Caki2 (cell line): ENCODE measurements at regions not wholly inside any gene's neighbourhood (a gene's known extent, or its start where the extent isn't known, plus 50 kb on each side); places are given as distances from the start of the nearest gene placed in this dataset.

Source experiments
- DNase-seq: peaks from one replicate; pipeline ENCODE4 v3.0.0-alpha.2; 2015; ENCODE audit warnings: low read depth
- in situ Hi-C: cut with HindIII; loops from 2 replicates; pipeline ENCODE4 v1.10.0; 2016; ENCODE audit warnings: low sequenced_read_pairs, low pct_unique_long_range_greater_than_20kb, mixed read lengths

DNA sequence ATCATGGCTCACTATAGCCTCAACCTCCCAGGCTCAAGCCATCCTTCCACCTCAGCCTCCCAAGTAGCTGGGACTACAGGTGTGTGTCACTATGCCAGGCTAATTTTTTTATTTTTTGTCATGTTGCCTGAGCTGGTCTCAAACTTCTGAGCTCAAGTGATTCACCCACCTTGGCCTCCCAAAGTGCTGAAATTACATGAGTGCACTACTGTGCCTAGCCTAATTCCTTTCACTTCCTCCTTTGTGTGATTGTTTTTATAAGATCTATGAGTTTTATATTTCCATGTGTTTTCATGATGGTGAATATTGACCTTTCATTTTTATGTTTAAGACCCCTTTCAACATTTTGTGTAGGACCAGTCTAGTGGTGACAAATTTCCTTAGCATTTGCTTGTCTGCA lies 55.2 kb upstream of the IL12B start:
- in situ Hi-C loops: no loop called here
- DNase-seq: no peak

DNA sequence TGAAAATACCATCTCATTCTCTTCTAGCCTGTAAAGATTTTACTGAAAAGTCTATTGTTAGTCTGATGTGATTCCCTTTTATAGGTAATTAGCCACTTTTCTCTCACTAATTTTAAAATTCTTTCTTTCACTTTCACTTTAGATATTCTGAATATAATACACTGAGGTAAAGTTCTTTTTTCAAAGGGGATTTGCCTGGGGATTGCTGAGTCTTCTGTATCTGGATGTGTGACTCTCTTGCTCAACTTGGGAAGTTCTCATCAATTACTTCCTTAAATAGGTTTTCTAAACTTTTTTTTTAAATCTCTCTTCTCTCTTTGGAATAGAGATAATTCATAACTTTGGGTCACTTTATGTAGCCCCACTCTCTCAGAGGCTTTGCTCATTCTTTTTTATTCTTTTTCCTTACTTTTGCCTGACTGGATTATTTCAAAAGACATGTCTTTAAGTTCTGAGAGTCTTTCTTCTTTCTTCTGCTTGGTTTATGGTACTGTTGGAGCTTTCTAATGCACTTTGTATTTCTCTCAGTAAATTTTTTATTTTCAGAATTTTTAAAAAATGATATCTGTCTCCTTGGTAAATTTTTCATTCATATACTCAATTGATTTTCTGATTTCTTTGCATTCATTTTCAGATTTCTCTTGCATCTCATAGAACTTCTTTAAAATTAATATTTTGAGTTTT lies 55.9 kb upstream of the IL12B start:
- DNase-seq: peak; percentile 35

DNA sequence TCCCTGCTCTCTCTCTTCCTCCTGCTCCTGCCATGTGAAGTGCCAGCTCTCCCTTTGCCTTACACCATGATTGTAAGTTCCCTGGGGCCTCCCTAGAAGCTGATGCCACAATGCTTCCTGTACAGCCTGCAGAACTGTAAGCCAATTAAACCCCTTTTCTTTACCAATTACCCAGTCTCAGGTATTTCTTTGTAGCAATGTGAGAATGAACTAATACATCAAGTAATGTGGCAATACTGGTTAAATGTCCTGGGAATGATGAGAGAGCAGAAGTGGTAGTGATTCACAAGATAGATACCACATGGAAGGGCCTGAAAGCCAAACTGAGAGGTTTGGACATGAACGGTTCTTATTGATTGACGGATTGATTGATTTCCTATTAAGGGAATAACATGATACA lies 62.6 kb upstream of the IL12B start:
- in situ Hi-C loops: no loop called here
- DNase-seq: no peak

More for the DNA sequence above, 55.9 kb upstream of the IL12B start:
- in situ Hi-C loops: no loop called here

DNA sequence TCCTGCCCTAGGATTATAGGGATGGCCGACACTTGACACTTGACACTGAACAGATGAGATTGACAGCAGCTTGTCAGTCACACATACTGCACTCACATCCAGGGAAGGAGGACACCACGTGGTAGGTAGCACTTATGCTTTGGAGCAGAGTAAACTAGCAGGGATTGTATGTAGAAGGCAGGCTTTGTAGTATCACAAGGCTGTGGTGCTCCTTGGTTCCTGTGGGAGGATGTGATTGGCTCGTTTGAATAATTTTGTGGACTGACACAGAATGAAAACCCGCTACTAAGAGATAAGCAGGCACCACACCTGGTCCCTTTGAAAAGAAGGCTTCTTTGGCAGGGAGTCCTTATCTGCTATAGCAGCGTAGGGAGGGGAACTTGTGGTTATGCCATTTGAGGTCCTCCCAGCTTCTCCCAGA lies 63.6 kb upstream of the IL12B start:
- in situ Hi-C loops: no loop called here

DNA sequence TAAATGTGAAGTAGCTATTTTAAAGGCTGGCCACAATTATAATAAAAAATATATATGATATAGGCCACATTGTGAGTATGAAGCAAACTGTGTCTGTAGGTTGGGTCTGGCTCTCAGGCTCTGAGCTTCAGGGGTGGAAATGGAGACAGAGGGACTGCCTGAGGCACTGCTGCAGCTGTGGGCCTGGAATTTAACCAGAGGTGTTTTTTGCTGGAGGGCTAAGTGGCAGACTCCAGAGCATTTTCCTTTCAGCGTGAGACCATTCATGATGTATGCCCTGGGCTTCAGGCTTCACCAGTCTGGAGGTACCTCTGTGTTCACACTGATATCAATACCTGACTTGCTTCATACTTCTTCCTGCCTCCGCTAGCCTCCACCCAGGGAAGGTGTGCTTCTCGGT lies 64.9 kb upstream of the IL12B start:
- in situ Hi-C loops: no loop called here
- no peak for DNase-seq

More for the DNA sequence above, 63.6 kb upstream of the IL12B start:
- no peak for DNase-seq

DNA sequence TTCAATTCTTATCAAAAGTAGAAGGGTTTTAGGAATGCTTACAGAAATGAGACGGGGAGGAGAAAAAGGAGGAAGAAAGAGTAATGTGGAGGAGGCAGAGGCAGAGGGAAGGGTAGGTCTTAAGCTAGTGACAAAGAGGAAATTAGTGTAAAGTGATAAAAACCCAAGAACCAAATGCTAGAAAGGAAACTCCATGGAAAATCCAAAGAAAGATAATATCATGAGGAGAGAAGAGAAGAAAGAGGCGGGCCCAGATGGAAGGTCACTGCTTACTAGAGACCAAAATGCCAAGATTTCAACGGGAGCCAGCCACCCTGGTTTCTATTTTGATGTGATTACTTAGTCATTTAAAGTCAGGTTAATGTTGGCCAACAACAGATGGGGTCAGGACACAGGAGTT lies 68.6 kb upstream of the IL12B start:
- in situ Hi-C loops: no loop called here
- no peak for DNase-seq

DNA sequence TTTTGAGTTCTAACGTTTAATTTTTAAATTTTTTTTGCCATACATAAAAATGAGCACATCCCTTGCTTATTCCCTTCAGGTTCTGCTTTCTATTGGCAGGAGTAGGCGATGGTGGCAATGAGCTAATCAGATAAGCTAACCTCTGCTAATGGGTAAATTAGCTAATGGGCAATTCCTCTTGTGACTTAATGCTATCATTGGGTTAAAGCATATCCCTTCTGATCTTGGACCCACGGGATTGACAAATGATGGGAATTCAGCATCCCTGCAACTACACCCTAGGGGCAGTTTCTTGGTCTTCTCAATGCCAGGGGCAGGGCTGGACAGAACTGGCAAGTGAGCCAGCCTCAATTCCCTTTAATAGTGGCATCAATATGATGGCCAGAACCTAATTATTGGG lies 70.2 kb upstream of the IL12B start:
- in situ Hi-C loops: no loop called here
- no peak for DNase-seq

DNA sequence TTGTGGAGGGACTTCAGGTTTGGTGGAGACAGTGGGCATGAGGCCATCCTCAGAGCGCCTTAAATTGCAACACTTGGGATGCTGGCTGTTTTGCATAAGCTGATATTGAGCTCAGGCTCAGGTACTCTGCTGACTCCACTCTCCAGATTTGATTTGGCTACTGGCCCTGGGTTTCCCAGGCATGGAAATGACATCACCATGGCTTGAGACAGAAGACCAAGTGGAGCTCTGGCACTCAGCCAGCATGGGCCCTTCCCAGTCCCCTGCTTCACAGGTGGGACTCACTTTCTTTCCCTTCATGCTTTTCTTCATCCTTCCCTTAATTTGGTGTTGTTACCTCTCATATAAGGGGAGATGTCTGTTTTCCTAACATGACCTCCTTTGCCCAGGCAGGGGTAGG lies 72.0 kb upstream of the IL12B start:
- in situ Hi-C loops: no loop called here
- no peak for DNase-seq

DNA sequence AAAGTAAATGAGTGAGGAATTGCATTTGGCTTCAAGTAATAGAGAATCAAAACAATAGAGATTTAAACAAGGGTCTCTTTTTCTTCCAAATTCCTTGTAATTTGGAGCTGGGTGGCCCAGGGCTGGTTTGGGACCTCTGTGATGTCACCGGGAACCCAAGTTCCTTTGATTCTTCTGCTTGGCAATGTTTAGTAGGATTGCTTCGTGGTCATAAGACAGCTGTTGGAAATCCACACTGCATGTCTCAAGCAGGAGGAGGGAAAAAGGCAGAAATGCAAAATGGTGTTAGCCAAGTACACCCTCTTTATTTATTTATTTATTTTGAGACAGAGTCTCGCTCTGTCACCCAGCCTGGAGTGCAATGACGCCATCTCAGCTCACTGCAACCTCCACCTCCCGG lies 72.6 kb upstream of the IL12B start:
- in situ Hi-C loops: no loop called here
- no peak for DNase-seq

DNA sequence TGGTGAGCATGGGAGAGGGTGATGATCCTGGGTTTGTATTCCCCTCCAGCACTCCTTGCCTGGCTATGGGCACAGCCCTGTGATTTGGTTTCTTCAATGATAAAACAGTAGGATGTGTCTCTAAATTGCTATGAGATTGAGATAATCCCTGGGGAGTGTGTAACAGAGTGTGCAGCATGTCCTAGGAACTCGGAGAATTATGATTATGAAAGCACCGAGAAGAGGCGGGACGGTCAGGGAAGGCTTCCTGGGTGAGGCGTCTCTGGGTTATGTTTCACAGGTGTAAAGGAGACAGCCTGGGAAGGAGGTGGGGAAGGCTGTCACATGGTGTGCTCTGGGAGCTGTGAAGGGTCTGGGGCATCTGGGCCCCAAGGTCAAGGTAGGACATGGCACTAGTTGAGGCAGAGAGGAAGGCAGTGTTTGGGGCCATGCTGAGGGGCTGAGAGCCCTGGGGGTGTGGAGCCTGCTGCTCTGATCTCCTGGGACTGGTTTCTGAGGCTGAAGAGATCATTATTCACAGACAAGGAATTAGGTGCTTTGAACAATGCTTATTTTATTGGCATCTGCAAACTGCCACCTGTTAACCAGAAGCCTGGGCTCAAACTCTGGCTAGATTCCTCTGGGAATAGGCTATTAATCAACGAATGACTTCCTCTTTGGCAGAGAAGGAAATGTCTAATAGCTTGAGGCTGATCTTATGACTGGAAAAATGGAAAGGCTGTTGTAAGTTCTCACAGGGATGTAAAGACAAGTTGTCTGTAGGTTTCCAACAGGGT lies 73.8 kb upstream of the IL12B start:
- in situ Hi-C loops: no loop called here

DNA sequence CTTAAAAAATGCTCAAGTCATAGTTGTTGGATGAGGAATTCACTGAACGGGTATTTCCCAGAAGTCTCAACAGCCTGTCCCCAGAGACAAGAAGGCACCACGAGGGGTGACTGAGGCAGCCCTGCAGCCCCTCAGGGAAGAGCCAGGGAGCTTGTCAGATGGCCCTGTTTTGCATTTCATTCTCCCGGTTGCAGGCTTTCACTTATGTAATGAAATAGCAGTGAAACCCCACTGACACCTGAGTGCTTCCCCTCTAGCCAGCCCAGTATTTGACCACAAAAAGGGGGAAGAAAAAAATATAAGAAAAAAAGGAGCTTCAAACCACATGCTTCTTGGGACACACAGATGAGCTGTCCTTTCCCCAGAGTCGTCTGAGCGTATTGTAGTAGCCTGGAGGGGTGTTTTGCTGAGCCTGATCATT lies 75.3 kb upstream of the IL12B start:
- no peak for DNase-seq
- in situ Hi-C loops: no loop called here

More for the DNA sequence above, 73.8 kb upstream of the IL12B start:
- DNase-seq: no peak

DNA sequence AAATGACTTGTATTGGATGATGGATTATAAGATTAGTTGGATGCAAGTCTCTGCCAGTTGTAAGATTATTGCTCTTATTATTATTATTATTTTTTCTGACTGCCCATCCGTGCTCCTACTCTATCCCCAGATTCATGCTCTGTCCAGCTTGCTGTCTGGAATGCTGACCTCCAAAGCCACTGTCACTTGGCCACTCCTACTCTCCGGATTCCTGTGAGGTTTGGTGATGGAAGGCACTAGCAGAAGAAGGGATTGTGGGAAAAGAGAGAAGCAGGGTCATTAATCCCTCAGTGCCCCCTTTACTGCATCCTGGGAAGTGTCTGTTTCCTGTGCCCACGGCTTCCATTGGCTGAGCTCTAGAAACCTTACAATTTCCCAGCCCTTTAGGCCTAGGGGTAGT lies 76.3 kb upstream of the IL12B start:
- in situ Hi-C loops: no loop called here
- no peak for DNase-seq

DNA sequence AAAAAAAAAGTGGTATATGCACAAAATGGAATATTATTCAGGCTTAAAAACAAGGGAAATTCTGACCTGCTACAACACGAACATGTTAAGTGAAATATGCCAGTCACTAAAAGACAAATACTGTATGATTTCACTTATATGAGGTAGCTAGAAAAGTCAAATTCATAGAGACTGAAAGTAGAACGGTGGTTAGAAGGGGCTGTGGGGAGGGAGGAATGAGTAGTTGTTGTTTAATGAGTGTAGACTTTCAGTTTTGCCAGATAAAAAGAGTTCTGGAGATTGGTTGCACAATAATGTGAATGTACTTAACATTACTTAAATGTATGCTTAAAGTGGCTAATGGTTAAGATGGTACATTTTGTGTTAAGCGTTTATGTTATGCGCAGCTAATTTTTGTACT lies 79.5 kb upstream of the IL12B start:
- no peak for DNase-seq
- in situ Hi-C loops: no loop called here

DNA sequence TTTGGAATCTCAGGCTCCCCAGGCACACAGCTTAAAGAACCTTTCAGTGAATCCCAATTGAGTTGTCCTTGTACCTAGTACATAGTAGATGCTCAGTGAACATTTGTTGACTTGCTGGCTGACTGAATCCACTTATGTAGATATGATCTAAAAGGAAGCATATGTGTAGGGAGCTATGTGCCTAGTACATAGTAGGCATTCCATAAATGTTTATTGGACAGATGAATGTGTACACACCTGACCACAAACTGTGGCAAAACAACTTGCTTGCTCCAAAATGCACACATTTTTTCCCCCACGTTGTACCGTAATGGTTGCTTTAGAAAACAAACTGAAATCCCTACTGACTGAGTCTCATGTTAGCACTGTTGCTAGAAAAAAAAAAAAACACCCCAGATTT lies 80.2 kb upstream of the IL12B start:
- in situ Hi-C loops: no loop called here

DNA sequence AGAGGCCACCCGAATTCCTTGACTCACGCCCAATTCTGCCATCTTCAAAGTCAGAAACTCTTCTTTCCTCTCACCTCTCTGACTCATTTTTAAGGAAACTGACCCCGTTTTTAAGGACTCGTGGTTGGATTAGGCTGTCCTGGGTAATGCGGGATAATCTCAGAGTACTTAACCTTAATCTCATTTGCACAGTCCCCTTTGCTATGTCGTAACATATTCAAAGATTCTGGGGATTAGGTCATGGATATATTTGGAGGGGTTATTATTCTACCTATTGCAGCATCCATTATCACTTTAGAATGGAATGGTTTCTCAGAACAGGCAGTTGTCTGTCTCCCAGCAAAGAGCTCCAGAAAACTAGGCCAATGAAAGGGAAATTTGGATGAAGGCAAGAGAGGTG lies 80.8 kb upstream of the IL12B start:
- in situ Hi-C loops: no loop called here
- no peak for DNase-seq

More for the DNA sequence above, 80.2 kb upstream of the IL12B start:
- DNase-seq: no peak

DNA sequence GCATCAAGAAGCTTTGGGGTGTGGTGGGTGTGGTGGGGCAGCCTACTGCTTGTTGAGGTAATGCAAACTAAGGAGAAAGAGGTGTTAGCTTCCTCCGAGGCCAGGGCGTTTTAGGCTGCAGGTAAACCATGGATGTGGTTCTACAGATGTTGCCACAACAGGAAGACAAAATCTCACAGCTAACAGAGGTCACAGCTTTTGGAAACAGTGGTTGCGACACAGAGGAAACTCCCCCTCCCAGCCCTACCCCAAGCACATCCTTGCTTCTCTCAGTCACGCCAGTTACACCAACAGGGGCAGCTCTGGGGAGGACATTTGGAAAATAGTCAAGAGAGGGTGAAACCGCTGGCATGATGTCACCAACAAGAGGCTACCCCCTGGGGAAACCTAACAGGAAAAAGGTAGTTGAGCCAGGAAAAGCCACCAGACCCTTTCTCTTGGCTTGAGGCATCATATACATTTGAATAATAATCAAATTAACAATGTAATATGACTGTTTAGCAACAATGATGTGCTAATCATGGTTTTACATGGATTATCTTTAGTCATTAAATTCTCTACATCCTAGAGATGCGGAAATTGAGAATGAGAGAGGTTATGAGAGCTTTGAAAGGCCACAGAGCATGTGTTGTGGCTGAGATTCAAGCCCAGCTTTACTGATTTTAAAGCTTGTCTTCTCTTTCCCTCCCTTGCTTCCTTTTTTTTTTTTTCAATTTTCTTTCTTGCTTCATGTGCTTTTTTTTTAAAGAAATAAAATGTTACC lies 82.2 kb upstream of the IL12B start:
- DNase-seq: no peak
- in situ Hi-C loops: no loop called here

DNA sequence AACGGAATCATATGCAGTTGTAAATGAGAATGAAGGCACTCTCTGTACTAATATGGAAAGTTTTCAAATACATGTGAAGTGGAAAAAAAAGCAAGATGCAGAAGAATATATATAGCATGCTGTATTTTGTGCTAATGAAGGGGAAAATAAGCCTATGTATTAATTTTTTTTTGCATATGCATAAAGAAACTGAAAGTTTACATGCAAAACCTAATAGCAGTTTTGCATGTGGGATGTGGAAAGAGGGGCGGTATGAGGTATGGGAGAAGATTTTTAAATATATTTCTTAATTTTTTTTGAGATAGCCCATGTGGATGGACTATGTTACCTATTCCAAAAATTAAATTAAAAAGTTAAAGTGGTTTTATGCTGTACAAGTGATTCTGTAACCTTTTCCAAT lies 83.7 kb upstream of the IL12B start:
- no peak for DNase-seq
- in situ Hi-C loops: no loop called here

DNA sequence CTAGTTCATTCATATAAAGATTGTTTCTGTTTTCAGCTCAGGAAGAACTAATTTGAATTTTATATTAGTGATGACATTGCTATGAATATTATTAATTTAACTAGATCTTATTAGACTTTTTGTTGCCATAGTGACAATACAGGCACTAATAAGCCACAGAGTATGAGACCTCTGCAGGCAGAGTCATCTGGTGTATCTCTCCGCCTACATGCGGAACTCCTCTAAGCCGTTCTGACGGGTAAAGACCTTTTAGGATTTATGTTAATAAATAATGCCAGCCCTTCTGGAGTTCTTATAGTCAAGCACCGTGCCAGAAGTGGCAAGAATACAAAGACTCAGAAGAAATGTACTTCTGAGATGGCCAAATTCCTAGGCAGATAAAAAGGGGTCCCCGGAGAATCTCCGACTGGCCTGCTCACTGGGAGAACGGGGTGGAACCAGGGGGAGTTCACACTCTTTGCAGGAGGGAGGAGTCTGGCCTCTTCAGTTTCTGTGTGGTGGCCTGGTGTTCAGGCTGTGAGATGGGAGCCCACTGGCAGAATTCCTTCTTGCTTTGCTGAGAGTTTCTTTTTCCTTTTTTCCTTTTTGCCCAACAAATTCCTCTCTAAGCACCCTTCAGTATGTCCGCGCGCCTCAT lies 85.1 kb upstream of the IL12B start:
- no peak for DNase-seq
- in situ Hi-C loops: no loop called here

DNA sequence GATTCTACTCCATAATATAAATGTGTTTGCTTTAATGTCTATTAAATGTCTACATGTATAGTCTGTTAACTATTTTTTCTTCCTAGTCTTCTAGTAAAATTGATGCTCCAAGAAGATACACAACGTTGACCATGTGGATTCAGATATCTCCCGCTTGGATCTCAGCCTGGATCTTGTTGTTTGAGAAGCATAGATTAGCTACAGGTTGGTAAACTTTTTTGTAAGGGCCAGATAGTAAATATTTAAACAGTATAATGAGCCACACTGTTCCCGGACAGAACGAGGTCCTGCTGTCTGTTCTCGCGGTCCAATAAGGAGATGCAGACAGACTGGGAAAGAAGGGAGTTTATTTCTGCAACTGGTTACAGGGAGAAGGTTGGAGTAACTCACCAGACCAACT lies 86.2 kb upstream of the IL12B start:
- in situ Hi-C loops: no loop called here
- no peak for DNase-seq
